Thyroid gland (tissue), 4 donors: ENCODE measurements at regions not wholly inside any gene's neighbourhood (a gene's known extent, or its start where the extent isn't known, plus 50 kb on each side); places are given as distances from the start of the nearest gene placed in this dataset.
"Not testable (repeated sequence)": the region's sequence is repeated elsewhere in the genome, so short reads cannot be mapped to it uniquely, and the experiment has no call there.

ENCODE experiments used
- DNase-seq, 2 donors: peaks; one replicate each; pipeline ENCODE4 v3.0.0-alpha.2; 2019
- H3K27ac ChIP-seq, 3 donors: fragments of 200-600 bp; sonication (generic); 1 replicate in 2 of 3; 2 replicates in 1 of 3; pipeline ENCODE4 v1.5.1; 2016 to 2019; ENCODE audit warnings: mild to moderate bottlenecking in 1 of 3, moderate library complexity in 1 of 3
- H3K27me3 ChIP-seq: fragments of 200-600 bp; sonication (generic); one replicate; pipeline ENCODE4 v1.5.1; 2019
- H3K36me3 ChIP-seq, 2 donors: fragments of 200-600 bp; sonication (generic); one replicate each; pipeline ENCODE4 v1.5.1; 2016 to 2019
- H3K4me1 ChIP-seq, 2 donors: fragments of 200-600 bp; sonication (generic); one replicate each; pipeline ENCODE4 v1.5.1; 2017 to 2019
- H3K4me3 ChIP-seq, 3 donors: fragments of 200-600 bp; sonication (generic); replicated peaks in 1 of 3; 1 replicate in 2 of 3; 2 replicates in 1 of 3; pipeline ENCODE4 v1.5.1; 2016; ENCODE audit warnings: mild to moderate bottlenecking in 1 of 3
- H3K9me3 ChIP-seq: fragments of 200-600 bp; sonication (generic); one replicate; pipeline ENCODE4 v1.5.1; 2017
- CTCF ChIP-seq, 6 experiments: fragments of 200-600 bp in 3 of 6; fragments of 450-650 bp in 3 of 6; sonication (generic) in 3 of 6; IDR thresholded peaks; one replicate each; pipeline ENCODE4 v1.5.1; 2016 to 2019; ENCODE audit warnings: antibody characterized with exemption in 6 of 6, mild to moderate bottlenecking in 2 of 6, inconsistent platforms in 1 of 6, moderate library complexity in 1 of 6
- POLR2A ChIP-seq, 2 donors: fragments of 450-650 bp; IDR thresholded peaks; one replicate each; pipeline ENCODE4 v1.6.1; 2017; ENCODE audit warnings: antibody characterized with exemption in 2 of 2, mild to moderate bottlenecking in 2 of 2, moderate library complexity in 1 of 2
- WGBS, 2 donors: methylation state at CpG; one replicate each; pipeline ENCODE4 v1.1.5; 2017; 5-methylcytosine and 5-hydroxymethylcytosine counted together
- intact Hi-C: fragments of 100-400 bp; cut with DNase I; formaldehyde crosslinking; loops from one replicate; pipeline ENCODE4 v1.15.1; 2023

GRCh38 chr1:212164095-212164872, 120.9 kb upstream of the PPP2R5A start:
- Histone ChIP-seq H3K27ac (no peak overlapping the region), H3K4me3 (no peak overlapping the region), H3K4me1 (peaks cover 9 to 26% of the 10 kb centered on the region in 2 donors), H3K9me3 (no peaks in the 10 kb centered on the region), H3K27me3 (no peaks in the 10 kb centered on the region), H3K36me3 (no peaks in the 10 kb centered on the region)
- intact Hi-C loops = no loop called here
- DNase-seq = no peak
- TF ChIP-seq POLR2A (IDR thresholded peaks at IDR 0.05) (no peak), CTCF (IDR thresholded peaks at IDR 0.05) (no peak)
- WGBS, 2 donors = 97 to 98% methylated on average over 5 of the region's 5 CpGs

- no peaks in the 10 kb centered on the region for H3K36me3 ChIP-seq
- intact Hi-C loops = no loop called here
- DNase-seq = no peak
- no peak overlapping the region for H3K27ac ChIP-seq
- H3K9me3 ChIP-seq = no peaks in the 10 kb centered on the region
- no peaks in the 10 kb centered on the region for H3K27me3 ChIP-seq
- peaks cover 9 to 20% of the 10 kb centered on the region in 2 donors for H3K4me1 ChIP-seq
- WGBS, 2 donors = 85 to 92% methylated on average over 4 of the region's 4 CpGs
- TF ChIP-seq CTCF (IDR thresholded peaks at IDR 0.05) (no peak), POLR2A (IDR thresholded peaks at IDR 0.05) (no peak)
- no peak overlapping the region for H3K4me3 ChIP-seq
These were observed 119.0 kb upstream of the PPP2R5A start for GRCh38 chr1:212166244-212166643.

GRCh38 chr1:212166644-212167043, 118.6 kb upstream of the PPP2R5A start:
- Histone ChIP-seq H3K9me3 (no peaks in the 10 kb centered on the region), H3K4me3 (no peak overlapping the region), H3K27ac (no peak overlapping the region), H3K4me1 (peaks cover 7 to 16% of the 10 kb centered on the region in 2 donors), H3K27me3 (no peaks in the 10 kb centered on the region), H3K36me3 (no peaks in the 10 kb centered on the region)
- 42 to 55% methylated on average over 2 of the region's 2 CpGs for WGBS, 2 donors
- TF ChIP-seq CTCF (IDR thresholded peaks at IDR 0.05) (no peak), POLR2A (IDR thresholded peaks at IDR 0.05) (no peak)
- DNase-seq = no peak
- intact Hi-C loops = no loop called here

GRCh38 chr1:212167098-212167497, 118.1 kb upstream of the PPP2R5A start:
- DNase-seq = peak in 1 of 2 donors; percentile 9
- H3K27ac ChIP-seq = no peak overlapping the region
- no peak for TF ChIP-seq POLR2A (IDR thresholded peaks at IDR 0.05)
- TF ChIP-seq CTCF (IDR thresholded peaks at IDR 0.05) = no peak

GRCh38 chr1:212173567-212173966, 111.6 kb upstream of the PPP2R5A start:
- no peaks in the 10 kb centered on the region for H3K36me3 ChIP-seq
- H3K27ac ChIP-seq = no peak overlapping the region
- H3K9me3 ChIP-seq = no peaks in the 10 kb centered on the region
- WGBS, 2 donors = 76 to 95% methylated on average over 3 of the region's 3 CpGs
- no peaks in the 10 kb centered on the region for H3K27me3 ChIP-seq
- TF ChIP-seq POLR2A (IDR thresholded peaks at IDR 0.05) = no peak
- intact Hi-C loops = no loop called here
- DNase-seq = no peak
- H3K4me3 ChIP-seq = no peak overlapping the region
- H3K4me1 ChIP-seq = peaks cover 8 to 13% of the 10 kb centered on the region in 2 donors

More at GRCh38 chr1:212167098-212167497, 118.1 kb upstream of the PPP2R5A start:
- H3K9me3 ChIP-seq = no peaks in the 10 kb centered on the region
- no peaks in the 10 kb centered on the region for H3K36me3 ChIP-seq
- intact Hi-C loops = no loop called here
- H3K4me3 ChIP-seq = no peak overlapping the region
- H3K27me3 ChIP-seq = no peaks in the 10 kb centered on the region
- WGBS, 2 donors = 73 to 78% methylated on average over 7 of the region's 7 CpGs
- H3K4me1 ChIP-seq = peaks cover 5 to 15% of the 10 kb centered on the region in 2 donors

GRCh38 chr1:212174295-212174694, 110.9 kb upstream of the PPP2R5A start:
- H3K27ac ChIP-seq, intact Hi-C loops, H3K4me3 ChIP-seq, DNase-seq, H3K27me3 ChIP-seq, H3K9me3 ChIP-seq, H3K36me3 ChIP-seq: not testable (repeated sequence)
- peaks cover 15 to 18% of the 10 kb centered on the region in 2 donors for H3K4me1 ChIP-seq
- WGBS, 2 donors = 94 to 96% methylated on average over 9 of the region's 9 CpGs
